T-cell (primary cell): ENCODE measurements at regions not wholly inside any gene's neighbourhood (a gene's known extent, or its start where the extent isn't known, plus 50 kb on each side); places are given as distances from the start of the nearest gene placed in this dataset.
"Not testable (repeated sequence)": the region's sequence is repeated elsewhere in the genome, so short reads cannot be mapped to it uniquely, and the experiment has no call there.

Experiments used
- ATAC-seq, 4 experiments: fragments of 200-7000 bp in 3 of 4; fragments of 150-1000 bp in 1 of 4; cut with Tn5 transposase; replicated peaks in 1 of 4; 1 replicate in 3 of 4; 2 replicates in 1 of 4; pipeline ENCODE4 v1.10.0; 2021; ENCODE audit warnings: moderate library complexity in 3 of 4, mild to moderate bottlenecking in 2 of 4, moderate number of reproducible peaks in 1 of 4
- CTCF ChIA-PET, 2 donors: fragments of 300-600 bp; sonication (Branson Sonifier 250); formaldehyde crosslinking; loops; one replicate each; lab custom pipeline; 2022; ENCODE audit warnings: antibody characterized with exemption in 2 of 2; lab: Charles Lee
- POLR2A ChIA-PET, 2 donors: fragments of 300-600 bp; sonication (Branson Sonifier 250); formaldehyde crosslinking; loops; one replicate each; lab custom pipeline; 2022; ENCODE audit warnings: antibody characterized with exemption in 2 of 2; lab: Charles Lee
- DNase-seq, 35 experiments: peaks; one replicate each; pipeline versions ENCODE4 v3.0.0 to v3.0.0-alpha.2; 2013 to 2023
- H3K27ac ChIP-seq: one replicate; pipeline ENCODE4 v1.5.1; 2013; ENCODE audit warnings: low read length
- H3K27me3 ChIP-seq, 2 experiments: replicated peaks in 1 of 2; 1 replicate in 1 of 2; 2 replicates in 1 of 2; pipeline versions ENCODE4 v1.6.1 to v1.7.0; 2013; ENCODE audit warnings: low read length in 1 of 2, mixed read lengths in 1 of 2; ENCODE audit not compliant: control insufficient read depth in 2 of 2, insufficient read depth in 2 of 2; ENCODE audit errors: extremely low read depth in 1 of 2
- H3K36me3 ChIP-seq, 2 donors: 1 replicate in 1 of 2; 2 replicates in 1 of 2; pipeline versions ENCODE4 v1.6.1 to v1.7.0; 2013; ENCODE audit warnings: low read length in 1 of 2; ENCODE audit not compliant: control insufficient read depth in 2 of 2, insufficient read depth in 1 of 2; ENCODE audit errors: extremely low read depth in 1 of 2
- H3K4me1 ChIP-seq, 2 experiments: 1 replicate in 1 of 2; 2 replicates in 1 of 2; pipeline versions ENCODE4 v1.6.1 to v1.7.0; 2013; ENCODE audit warnings: low read length in 2 of 2, mixed read lengths in 1 of 2; ENCODE audit not compliant: insufficient read depth in 2 of 2, control insufficient read depth in 1 of 2; ENCODE audit errors: extremely low read depth in 1 of 2
- H3K4me3 ChIP-seq, 2 donors: 1 replicate in 1 of 2; 2 replicates in 1 of 2; pipeline versions ENCODE4 v1.5.1 to v1.7.0; 2013; ENCODE audit warnings: mild to moderate bottlenecking in 2 of 2, low read length in 1 of 2, moderate library complexity in 1 of 2; ENCODE audit not compliant: control insufficient read depth in 1 of 2; ENCODE audit errors: extremely low read depth in 1 of 2
- H3K9me3 ChIP-seq: 2 replicates; pipeline ENCODE4 v1.7.0; 2013
- H3K27ac Mint-ChIP-seq, 2 donors: one replicate each; pipeline ENCODE4 v1.8.0; 2020 to 2021; ENCODE audit warnings: mild to moderate bottlenecking in 2 of 2, mixed read lengths in 2 of 2
- H3K27me3 Mint-ChIP-seq, 2 donors: one replicate each; pipeline ENCODE4 v1.8.0; 2021 to 2022; ENCODE audit warnings: mixed read lengths in 2 of 2
- H3K36me3 Mint-ChIP-seq: one replicate; pipeline ENCODE4 v1.8.0; 2021; ENCODE audit warnings: mixed read lengths
- H3K4me1 Mint-ChIP-seq, 3 donors: one replicate each; pipeline ENCODE4 v1.8.0; 2020 to 2022; ENCODE audit warnings: mixed read lengths in 3 of 3, mild to moderate bottlenecking in 1 of 3
- H3K4me3 Mint-ChIP-seq, 3 donors: one replicate each; pipeline ENCODE4 v1.8.0; 2020 to 2022; ENCODE audit warnings: mild to moderate bottlenecking in 3 of 3, mixed read lengths in 3 of 3, moderate library complexity in 3 of 3
- H3K9me3 Mint-ChIP-seq, 3 donors: one replicate each; pipeline ENCODE4 v1.8.0; 2020 to 2022; ENCODE audit warnings: mixed read lengths in 3 of 3
- WGBS: methylation state at CpG from one replicate; pipeline ENCODE4 v1.1.5; 2013; ENCODE audit warnings: missing lambda C conversion rate; ENCODE audit not compliant: insufficient coverage; 5-methylcytosine and 5-hydroxymethylcytosine counted together

DNA sequence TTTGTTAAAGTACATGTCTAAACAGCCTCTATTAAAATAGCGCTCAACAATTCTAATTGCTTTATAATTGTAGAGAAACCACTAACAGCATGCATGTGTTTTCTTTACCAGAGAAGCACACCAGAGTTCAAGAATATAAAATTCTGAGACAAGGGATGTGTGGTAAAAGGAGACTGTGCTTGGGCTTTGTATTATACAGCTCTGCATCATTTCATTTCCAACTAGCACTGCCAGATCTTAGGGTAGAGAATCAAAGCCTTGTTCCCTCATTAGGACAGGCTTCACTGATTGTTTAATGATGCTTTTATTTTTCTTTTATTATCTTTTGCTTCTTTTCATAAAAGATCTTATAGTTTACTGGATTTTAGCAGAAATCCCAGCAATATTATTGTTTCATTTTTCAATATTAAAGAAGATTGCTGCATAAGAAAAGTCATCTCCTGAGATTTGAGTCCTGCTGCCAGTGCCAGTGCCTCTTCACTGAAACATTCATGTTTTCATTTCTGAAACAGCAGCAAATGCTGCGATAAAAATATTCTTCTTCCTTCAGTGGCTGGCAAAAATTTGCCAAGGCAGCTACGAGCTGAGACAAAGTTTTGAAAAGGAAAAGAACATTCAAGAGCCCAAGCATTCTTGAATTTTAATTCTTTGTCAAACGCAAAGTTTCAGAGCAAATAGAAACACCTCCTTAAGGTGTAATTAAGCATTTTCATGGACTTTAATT lies 491.0 kb upstream of the PIK3R1 start:
- Mint-ChIP-seq H3K27ac (no peak overlapping the region), H3K9me3 (no peaks in the 10 kb centered on the region), H3K4me3 (no peak overlapping the region), H3K36me3 (no peaks in the 10 kb centered on the region), H3K4me1 (no peaks in the 10 kb centered on the region), H3K27me3 (peaks cover 2 to 8% of the 10 kb centered on the region in 2 donors)
- DNase-seq, result no peak
- no peaks in the 10 kb centered on the region for H3K9me3 ChIP-seq
- CTCF ChIA-PET, result interaction anchor here in 1 of 2 donors (0.7 kb wide), 1 partner anchor 154 kb away, joined by 4 read pairs; no protein-coding TSS in a partner anchor
- H3K36me3 ChIP-seq, result no peaks in the 10 kb centered on the region
- ATAC-seq, result no peak
- no peaks in the 10 kb centered on the region for H3K4me1 ChIP-seq
- 90% methylated on average over 2 of the region's 4 CpGs for WGBS
- no peak overlapping the region for H3K27ac ChIP-seq
- H3K27me3 ChIP-seq, result no peaks in the 10 kb centered on the region
- POLR2A ChIA-PET, result no interaction called here
- H3K4me3 ChIP-seq, result no peak overlapping the region

GRCh38 chr5:67723873-67724272 lies 491.7 kb upstream of the PIK3R1 start:
- Histone ChIP-seq H3K9me3 (no peaks in the 10 kb centered on the region), H3K27me3 (no peaks in the 10 kb centered on the region), H3K4me3 (no peak overlapping the region), H3K36me3 (no peaks in the 10 kb centered on the region), H3K4me1 (no peaks in the 10 kb centered on the region), H3K27ac (no peak overlapping the region)
- H3K27ac Mint-ChIP-seq, result no peak overlapping the region
- no peaks in the 10 kb centered on the region for H3K36me3 Mint-ChIP-seq
- H3K9me3 Mint-ChIP-seq, result no peaks in the 10 kb centered on the region
- ATAC-seq (no peak), DNase-seq (no peak)
- no peaks in the 10 kb centered on the region for H3K4me1 Mint-ChIP-seq
- H3K4me3 Mint-ChIP-seq, result no peak overlapping the region
- CTCF ChIA-PET, result interaction anchor here in 1 of 2 donors (0.7 kb wide), 1 partner anchor 153 kb away, joined by 4 read pairs; no protein-coding TSS in a partner anchor
- POLR2A ChIA-PET, result no interaction called here
- H3K27me3 Mint-ChIP-seq, result peaks cover 0 to 8% of the 10 kb centered on the region in 2 donors
- 100% methylated on average over 1 of the region's 1 CpG for WGBS

DNA sequence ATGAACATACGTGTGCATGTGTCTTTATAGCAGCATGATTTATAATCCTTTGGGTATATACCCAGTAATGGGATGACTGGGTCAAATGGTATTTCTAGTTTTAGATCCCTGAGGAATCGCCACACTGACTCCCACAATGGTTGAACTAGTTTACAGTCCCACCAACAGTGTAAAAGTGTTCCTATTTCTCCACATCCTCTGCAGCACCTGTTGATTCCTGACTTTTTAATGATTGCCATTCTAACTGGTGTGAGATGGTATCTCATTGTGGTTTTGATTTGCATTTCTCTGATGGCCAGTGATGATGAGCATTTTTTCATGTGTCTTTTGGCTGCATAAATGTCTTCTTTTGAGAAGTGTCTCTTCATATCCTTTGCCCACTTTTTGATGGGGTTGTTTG lies 493.0 kb upstream of the PIK3R1 start:
- ATAC-seq, DNase-seq, POLR2A ChIA-PET, CTCF ChIA-PET, H3K27me3 ChIP-seq, H3K4me3 ChIP-seq, H3K27me3 Mint-ChIP-seq, H3K9me3 Mint-ChIP-seq, H3K27ac ChIP-seq, H3K36me3 Mint-ChIP-seq, H3K36me3 ChIP-seq, H3K4me3 Mint-ChIP-seq, H3K4me1 ChIP-seq, H3K9me3 ChIP-seq, H3K27ac Mint-ChIP-seq, H3K4me1 Mint-ChIP-seq: not testable (repeated sequence)
- WGBS, result no CpG with 5 or more reads among the region's 2 CpGs

- Histone ChIP-seq H3K4me3 (no peak overlapping the region), H3K27ac (no peak overlapping the region), H3K9me3 (no peaks in the 10 kb centered on the region), H3K36me3 (no peaks in the 10 kb centered on the region), H3K4me1 (no peaks in the 10 kb centered on the region), H3K27me3 (no peaks in the 10 kb centered on the region)
- ATAC-seq, result no peak
- POLR2A ChIA-PET, result interaction anchor here in 1 of 2 donors (0.6 kb wide), 1 partner anchor 830 kb away, joined by 4 read pairs; no protein-coding TSS in a partner anchor
- no peaks in the 10 kb centered on the region for H3K36me3 Mint-ChIP-seq
- no peaks in the 10 kb centered on the region for H3K4me1 Mint-ChIP-seq
- CTCF ChIA-PET, result interaction anchor here in 1 of 2 donors (0.7 kb wide), 1 partner anchor 42 kb away, joined by 6 read pairs; no protein-coding TSS in a partner anchor
- DNase-seq, result no peak
- no CpG with 5 or more reads among the region's 2 CpGs for WGBS
- no peaks in the 10 kb centered on the region for H3K27me3 Mint-ChIP-seq
- H3K4me3 Mint-ChIP-seq, result no peak overlapping the region
- H3K9me3 Mint-ChIP-seq, result no peaks in the 10 kb centered on the region
- no peak overlapping the region for H3K27ac Mint-ChIP-seq
Observed at GRCh38 chr5:67720162-67720772, 495.3 kb upstream of the PIK3R1 start.

GRCh38 chr5:67702008-67702407 lies 505.4 kb upstream of the CD180 start:
- no peaks in the 10 kb centered on the region for H3K36me3 ChIP-seq
- Mint-ChIP-seq H3K27me3 (peaks cover 9 to 14% of the 10 kb centered on the region in 2 donors), H3K9me3 (peaks cover 11 to 14% (median 12%) of the 10 kb centered on the region in 3 donors), H3K4me3 (no peak overlapping the region), H3K4me1 (no peaks in the 10 kb centered on the region), H3K36me3 (peaks cover 3% of the 10 kb centered on the region), H3K27ac (no peak overlapping the region)
- ChIA-PET POLR2A (interaction anchor here in 1 of 2 donors (0.6 kb wide), 1 partner anchor 390 kb away, joined by 3 read pairs; no protein-coding TSS in a partner anchor), CTCF (no interaction called here)
- H3K4me3 ChIP-seq, result no peak overlapping the region
- ATAC-seq (no peak), DNase-seq (no peak)
- H3K4me1 ChIP-seq, result no peaks in the 10 kb centered on the region
- no peaks in the 10 kb centered on the region for H3K27me3 ChIP-seq
- no peaks in the 10 kb centered on the region for H3K9me3 ChIP-seq
- H3K27ac ChIP-seq, result no peak overlapping the region

DNA sequence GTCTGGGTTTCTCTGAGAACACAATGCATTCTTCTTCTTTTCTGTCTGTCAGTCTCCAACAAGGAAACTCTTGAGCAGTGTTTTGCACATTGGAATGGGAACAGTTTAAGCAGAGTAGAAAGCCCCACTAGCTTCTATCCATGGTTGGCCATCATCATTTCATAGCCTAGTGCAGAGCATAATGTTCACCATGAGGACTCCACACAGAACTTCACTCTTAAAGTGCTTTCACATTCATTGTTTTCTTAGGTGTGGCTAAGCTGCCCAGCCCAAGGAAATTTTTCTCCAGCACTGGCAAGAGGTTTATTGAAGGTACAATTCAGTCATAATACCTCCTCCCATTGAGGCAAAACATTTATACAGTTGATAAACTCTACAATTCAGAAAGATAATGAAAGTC lies 503.0 kb upstream of the CD180 start:
- H3K27ac Mint-ChIP-seq, result no peak overlapping the region
- H3K4me3 ChIP-seq, result no peak overlapping the region
- no peaks in the 10 kb centered on the region for H3K9me3 ChIP-seq
- H3K4me1 ChIP-seq, result no peaks in the 10 kb centered on the region
- ChIA-PET POLR2A (no interaction called here), CTCF (interaction anchor here (0.6 to 1.0 kb wide), 2 partner anchors 155 to 224 kb away, joined by 3 read pairs; no protein-coding TSS in a partner anchor)
- H3K36me3 ChIP-seq, result no peaks in the 10 kb centered on the region
- no peak overlapping the region for H3K27ac ChIP-seq
- DNase-seq (no peak), ATAC-seq (no peak)
- peaks cover 7 to 14% (median 9%) of the 10 kb centered on the region in 3 donors for H3K9me3 Mint-ChIP-seq
- H3K4me1 Mint-ChIP-seq, result no peaks in the 10 kb centered on the region
- H3K4me3 Mint-ChIP-seq, result no peak overlapping the region
- no peaks in the 10 kb centered on the region for H3K27me3 ChIP-seq
- H3K27me3 Mint-ChIP-seq, result peaks cover 9 to 13% of the 10 kb centered on the region in 2 donors
- H3K36me3 Mint-ChIP-seq, result peaks cover 3% of the 10 kb centered on the region
